ENCODE measurements at regions not wholly inside any gene's neighbourhood (a gene's known extent, or its start where the extent isn't known, plus 50 kb on each side); places are given as distances from the start of the nearest gene placed in this dataset.

- TF ChIP-seq POLR2A (IDR thresholded peaks at IDR 0.05) (no peak), POLR2AphosphoS5 (IDR thresholded peaks at IDR 0.05) (no peak)
Measured at GRCh38 chr1:213688655-213689054, 299.1 kb upstream of the PROX1 start.
